ENCODE measurements at regions not wholly inside any gene's neighbourhood (a gene's known extent, or its start where the extent isn't known, plus 50 kb on each side); places are given as distances from the start of the nearest gene placed in this dataset.

GRCh38 chr7:25669281-25669781, 441.0 kb upstream of the NPVF start:
- TF ChIP-seq CTCF (IDR thresholded peaks at IDR 0.05) (no peak), POLR2A (IDR thresholded peaks at IDR 0.05) (no peak)
